Duodenal mucosa (tissue), 2 donors: ENCODE measurements at regions not wholly inside any gene's neighbourhood (a gene's known extent, or its start where the extent isn't known, plus 50 kb on each side); places are given as distances from the start of the nearest gene placed in this dataset.

Experiments
- H3K27ac ChIP-seq: one replicate; pipeline ENCODE4 v1.7.0; 2013; ENCODE audit warnings: low read depth, low read length
- H3K27me3 ChIP-seq, 2 donors: one replicate each; pipeline ENCODE4 v1.7.0; 2013; ENCODE audit warnings: low read length in 2 of 2, control low read depth in 1 of 2; ENCODE audit not compliant: insufficient read depth in 2 of 2, control insufficient read depth in 1 of 2
- H3K36me3 ChIP-seq, 2 donors: one replicate each; pipeline ENCODE4 v1.7.0; 2013; ENCODE audit warnings: low read length in 2 of 2, control low read depth in 1 of 2; ENCODE audit not compliant: insufficient read depth in 2 of 2, control insufficient read depth in 1 of 2
- H3K4me1 ChIP-seq, 2 donors: one replicate each; pipeline ENCODE4 v1.7.0; 2013; ENCODE audit warnings: low read length in 2 of 2, control low read depth in 1 of 2; ENCODE audit not compliant: insufficient read depth in 2 of 2, control insufficient read depth in 1 of 2
- H3K4me3 ChIP-seq, 2 donors: one replicate each; pipeline ENCODE4 v1.7.0; 2013; ENCODE audit warnings: low read length in 2 of 2, low read depth in 1 of 2
- H3K9ac ChIP-seq, 2 donors: one replicate each; pipeline ENCODE4 v1.7.0; 2013; ENCODE audit warnings: low read length in 2 of 2, low read depth in 1 of 2
- H3K9me3 ChIP-seq, 2 donors: one replicate each; pipeline ENCODE4 v1.7.0; 2013; ENCODE audit warnings: low read length in 2 of 2, control low read depth in 1 of 2; ENCODE audit not compliant: control insufficient read depth in 1 of 2

- H3K27ac ChIP-seq = no peak overlapping the region
Measured at GRCh38 chr14:98634043-98634820, 637.8 kb downstream of the BCL11B start.

GRCh38 chr14:98638366-98638765 lies 633.6 kb downstream of the BCL11B start:
- Histone ChIP-seq H3K27ac (no peak overlapping the region), H3K36me3 (no peaks in the 10 kb centered on the region), H3K27me3 (no peaks in the 10 kb centered on the region)

More at GRCh38 chr14:98634043-98634820, 637.8 kb downstream of the BCL11B start:
- H3K27me3 ChIP-seq = no peaks in the 10 kb centered on the region
- no peaks in the 10 kb centered on the region for H3K9me3 ChIP-seq
- no peaks in the 10 kb centered on the region for H3K36me3 ChIP-seq
- H3K9ac ChIP-seq = no peak overlapping the region
- no peaks in the 10 kb centered on the region for H3K4me1 ChIP-seq
- no peak overlapping the region for H3K4me3 ChIP-seq

GRCh38 chr14:98647754-98648153 lies 624.2 kb downstream of the BCL11B start:
- Histone ChIP-seq H3K4me1 (no peaks in the 10 kb centered on the region), H3K9ac (no peak overlapping the region), H3K4me3 (no peak overlapping the region), H3K27ac (no peak overlapping the region), H3K36me3 (no peaks in the 10 kb centered on the region), H3K9me3 (no peaks in the 10 kb centered on the region), H3K27me3 (no peaks in the 10 kb centered on the region)

More at GRCh38 chr14:98638366-98638765, 633.6 kb downstream of the BCL11B start:
- no peaks in the 10 kb centered on the region for H3K9me3 ChIP-seq
- H3K9ac ChIP-seq = no peak overlapping the region
- no peaks in the 10 kb centered on the region for H3K4me1 ChIP-seq
- H3K4me3 ChIP-seq = no peak overlapping the region

- H3K36me3 ChIP-seq = no peaks in the 10 kb centered on the region
- no peak overlapping the region for H3K27ac ChIP-seq
- H3K9me3 ChIP-seq = peaks cover 0 to 3% of the 10 kb centered on the region in 2 donors
- H3K9ac ChIP-seq = no peak overlapping the region
- H3K27me3 ChIP-seq = no peaks in the 10 kb centered on the region
- no peaks in the 10 kb centered on the region for H3K4me1 ChIP-seq
- H3K4me3 ChIP-seq = no peak overlapping the region
Measured at GRCh38 chr14:98651037-98651436, 621.0 kb downstream of the BCL11B start.

- no peaks in the 10 kb centered on the region for H3K4me1 ChIP-seq
- H3K9me3 ChIP-seq = no peaks in the 10 kb centered on the region
- no peak overlapping the region for H3K4me3 ChIP-seq
- H3K27me3 ChIP-seq = peaks cover 0 to 5% of the 10 kb centered on the region in 2 donors
- no peak overlapping the region for H3K9ac ChIP-seq
- H3K27ac ChIP-seq = no peak overlapping the region
- no peaks in the 10 kb centered on the region for H3K36me3 ChIP-seq
Measured at GRCh38 chr14:98665007-98665406, 607.0 kb downstream of the BCL11B start.

- no peaks in the 10 kb centered on the region for H3K4me1 ChIP-seq
- H3K27ac ChIP-seq = no peak overlapping the region
- no peaks in the 10 kb centered on the region for H3K9me3 ChIP-seq
- H3K27me3 ChIP-seq = peaks cover 0 to 5% of the 10 kb centered on the region in 2 donors
- H3K9ac ChIP-seq = no peak overlapping the region
- H3K36me3 ChIP-seq = no peaks in the 10 kb centered on the region
- H3K4me3 ChIP-seq = no peak overlapping the region
Measured at GRCh38 chr14:98666545-98666944, 605.5 kb downstream of the BCL11B start.

GRCh38 chr14:98682033-98682432 lies 590.0 kb downstream of the BCL11B start:
- Histone ChIP-seq H3K27ac (no peak overlapping the region), H3K36me3 (no peaks in the 10 kb centered on the region), H3K9me3 (no peaks in the 10 kb centered on the region), H3K4me3 (no peak overlapping the region), H3K27me3 (no peaks in the 10 kb centered on the region), H3K9ac (no peak overlapping the region), H3K4me1 (no peaks in the 10 kb centered on the region)

- H3K27me3 ChIP-seq = no peaks in the 10 kb centered on the region
- no peak overlapping the region for H3K9ac ChIP-seq
- no peaks in the 10 kb centered on the region for H3K9me3 ChIP-seq
- no peak overlapping the region for H3K4me3 ChIP-seq
- no peaks in the 10 kb centered on the region for H3K36me3 ChIP-seq
- H3K27ac ChIP-seq = no peak overlapping the region
- H3K4me1 ChIP-seq = no peaks in the 10 kb centered on the region
Measured at GRCh38 chr14:98682726-98683125, 589.3 kb downstream of the BCL11B start.

GRCh38 chr14:98684468-98684867 lies 587.5 kb downstream of the BCL11B start:
- no peaks in the 10 kb centered on the region for H3K4me1 ChIP-seq
- H3K4me3 ChIP-seq = no peak overlapping the region
- no peak overlapping the region for H3K27ac ChIP-seq
- no peak overlapping the region for H3K9ac ChIP-seq
- H3K27me3 ChIP-seq = no peaks in the 10 kb centered on the region
- H3K36me3 ChIP-seq = no peaks in the 10 kb centered on the region
- no peaks in the 10 kb centered on the region for H3K9me3 ChIP-seq

- no peaks in the 10 kb centered on the region for H3K27me3 ChIP-seq
- no peaks in the 10 kb centered on the region for H3K9me3 ChIP-seq
- H3K4me3 ChIP-seq = no peak overlapping the region
- no peak overlapping the region for H3K9ac ChIP-seq
- no peaks in the 10 kb centered on the region for H3K36me3 ChIP-seq
- no peaks in the 10 kb centered on the region for H3K4me1 ChIP-seq
- no peak overlapping the region for H3K27ac ChIP-seq
Measured at GRCh38 chr14:98685725-98686124, 586.3 kb downstream of the BCL11B start.
